Activated T-cell treated with anti-CD3 and anti-CD28 coated beads, Interleukin-2, amount 50 U/mL, for 72 hours (primary cell): ENCODE measurements at regions not wholly inside any gene's neighbourhood (a gene's known extent, or its start where the extent isn't known, plus 50 kb on each side); places are given as distances from the start of the nearest gene placed in this dataset.
A peak's percentile ranks its signal among the peaks of the same experiment; 100 is the strongest.

Experiments
- ATAC-seq, 2 donors: fragments of 150-1000 bp; cut with Tn5 transposase; replicated peaks in 1 of 2; 2 replicates each; pipeline ENCODE4 v1.10.0; 2021; ENCODE audit warnings: moderate library complexity in 2 of 2, mild to moderate bottlenecking in 1 of 2
- DNase-seq, 2 donors: peaks; one replicate each; pipeline ENCODE4 v3.0.0; 2021 to 2022; ENCODE audit warnings: mixed read lengths in 1 of 2
- H3K27ac Mint-ChIP-seq: one replicate; pipeline ENCODE4 v1.8.0; 2022; ENCODE audit warnings: mild to moderate bottlenecking, moderate library complexity, mixed read lengths
- H3K27me3 Mint-ChIP-seq: one replicate; pipeline ENCODE4 v1.8.0; 2022; ENCODE audit warnings: low read depth, mixed read lengths
- H3K36me3 Mint-ChIP-seq, 2 donors: one replicate each; pipeline ENCODE4 v1.8.0; 2022; ENCODE audit warnings: mixed read lengths in 2 of 2, mild to moderate bottlenecking in 1 of 2; ENCODE audit not compliant: insufficient read depth in 2 of 2
- H3K4me1 Mint-ChIP-seq: one replicate; pipeline ENCODE4 v1.8.0; 2022; ENCODE audit warnings: low read depth, mixed read lengths
- H3K4me3 Mint-ChIP-seq, 2 donors: one replicate each; pipeline ENCODE4 v1.8.0; 2022; ENCODE audit warnings: mild to moderate bottlenecking in 2 of 2, mixed read lengths in 2 of 2, moderate library complexity in 2 of 2
- H3K9me3 Mint-ChIP-seq, 2 donors: one replicate each; pipeline ENCODE4 v1.8.0; 2022; ENCODE audit warnings: mixed read lengths in 2 of 2

DNA sequence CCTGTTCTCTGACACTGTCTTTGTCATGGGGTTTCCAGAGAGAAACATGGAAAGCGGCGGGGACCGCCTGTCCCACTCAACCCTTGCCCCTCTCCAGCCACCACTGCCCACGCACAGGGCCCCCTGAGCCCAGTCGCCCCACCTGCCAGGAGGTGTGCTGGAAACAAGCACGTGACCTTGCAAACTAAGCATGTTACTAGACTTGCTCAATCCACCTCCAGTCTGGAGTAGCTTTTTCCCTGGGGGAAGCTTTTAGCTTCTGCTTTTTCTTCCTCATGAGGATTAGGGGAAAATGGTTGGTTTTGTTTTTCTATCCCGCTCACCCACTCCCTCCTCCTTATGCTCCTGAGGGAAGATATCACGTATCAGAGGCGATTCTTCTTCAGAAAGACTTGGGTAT lies 105.7 kb downstream of the PLEKHG1 start:
- Mint-ChIP-seq H3K27ac (no peak overlapping the region), H3K4me3 (no peak overlapping the region), H3K27me3 (peaks cover 5% of the 10 kb centered on the region), H3K4me1 (peaks cover 5% of the 10 kb centered on the region), H3K9me3 (no peaks in the 10 kb centered on the region), H3K36me3 (no peaks in the 10 kb centered on the region)
- ATAC-seq = no peak
- no peak for DNase-seq

- DNase-seq = no peak
- Mint-ChIP-seq H3K27me3 (peaks cover 7% of the 10 kb centered on the region), H3K4me3 (no peak overlapping the region), H3K9me3 (no peaks in the 10 kb centered on the region), H3K27ac (no peak overlapping the region), H3K4me1 (no peaks in the 10 kb centered on the region), H3K36me3 (no peaks in the 10 kb centered on the region)
- ATAC-seq = no peak
Measured at GRCh38 chr6:150710236-150710635, 110.6 kb downstream of the PLEKHG1 start.

DNA sequence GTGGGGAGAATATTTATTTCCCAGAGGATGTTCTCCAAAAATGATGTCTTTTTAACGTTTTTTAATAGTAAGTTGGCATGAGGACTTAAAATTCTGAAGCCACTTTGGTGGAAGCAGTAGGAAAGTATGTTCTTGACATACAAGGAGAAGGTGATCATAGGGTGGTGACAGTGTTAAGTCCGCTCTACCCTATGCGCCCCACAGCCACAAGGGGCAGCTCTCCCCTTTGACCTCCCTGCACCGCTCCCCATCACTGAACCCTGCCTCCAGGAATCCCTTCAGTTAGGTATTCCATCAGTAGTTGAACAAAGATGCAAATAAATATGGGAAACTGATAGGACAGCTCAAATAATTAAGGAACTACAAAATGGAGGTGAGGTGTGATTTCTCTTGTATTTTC lies 111.4 kb downstream of the PLEKHG1 start:
- peaks cover 7% of the 10 kb centered on the region for H3K27me3 Mint-ChIP-seq
- no peak overlapping the region for H3K4me3 Mint-ChIP-seq
- no peak overlapping the region for H3K27ac Mint-ChIP-seq
- H3K4me1 Mint-ChIP-seq = no peaks in the 10 kb centered on the region
- H3K36me3 Mint-ChIP-seq = no peaks in the 10 kb centered on the region
- DNase-seq (no peak), ATAC-seq (no peak)
- no peaks in the 10 kb centered on the region for H3K9me3 Mint-ChIP-seq

DNA sequence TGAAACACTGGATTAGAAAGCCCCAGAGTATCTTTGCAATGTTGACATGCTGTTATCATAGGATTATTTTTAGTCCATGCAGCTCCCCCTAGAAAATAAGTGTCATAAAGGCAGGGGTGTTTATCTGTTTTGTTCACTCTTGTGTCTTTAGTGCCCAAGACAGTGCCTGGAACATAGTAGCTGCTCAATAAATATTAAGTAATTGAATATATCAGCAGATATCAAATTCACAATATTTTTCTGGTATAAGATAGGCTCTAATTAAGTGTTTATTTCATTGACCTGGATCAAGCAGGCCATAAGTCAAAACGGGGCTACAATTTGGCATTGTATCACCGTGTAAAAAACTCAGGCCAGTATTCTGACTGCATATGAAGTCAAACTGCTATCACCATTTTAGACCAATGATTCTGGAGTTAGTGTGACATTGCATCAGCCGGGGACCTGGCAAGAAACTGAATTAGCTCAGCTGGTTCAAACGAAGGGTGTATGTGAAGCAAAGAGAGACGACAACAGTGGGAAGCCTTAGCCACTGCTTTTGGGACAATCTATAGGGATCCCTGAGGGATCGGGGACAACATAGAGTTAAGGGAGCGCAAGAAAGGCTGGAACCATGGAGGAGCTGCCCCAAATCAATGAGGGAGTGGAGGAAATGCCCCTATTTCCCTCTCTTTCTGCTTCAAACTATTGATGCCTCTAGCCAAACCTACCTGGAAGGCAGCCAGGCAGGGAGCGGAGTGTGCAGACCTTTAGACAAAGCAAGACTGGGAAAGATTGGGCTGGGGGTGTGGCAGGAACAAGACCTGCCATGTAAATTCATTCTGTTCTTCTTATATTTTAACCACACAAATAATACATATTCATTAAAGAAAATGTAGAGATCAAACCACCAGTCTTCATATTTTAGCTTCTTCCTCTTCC lies 112.2 kb downstream of the PLEKHG1 start:
- no peaks in the 10 kb centered on the region for H3K36me3 Mint-ChIP-seq
- no peak overlapping the region for H3K27ac Mint-ChIP-seq
- H3K4me1 Mint-ChIP-seq = no peaks in the 10 kb centered on the region

GRCh38 chr6:150712505-150713252 lies 113.0 kb downstream of the PLEKHG1 start:
- H3K36me3 Mint-ChIP-seq = no peaks in the 10 kb centered on the region
- peak overlapping the region; percentile 34 for H3K27ac Mint-ChIP-seq
- no peaks in the 10 kb centered on the region for H3K9me3 Mint-ChIP-seq
- peaks cover 7% of the 10 kb centered on the region for H3K27me3 Mint-ChIP-seq
- H3K4me1 Mint-ChIP-seq = no peaks in the 10 kb centered on the region
- no peak overlapping the region for H3K4me3 Mint-ChIP-seq
- ATAC-seq (no peak), DNase-seq (no peak)

More for the DNA sequence above, 112.2 kb downstream of the PLEKHG1 start:
- H3K27me3 Mint-ChIP-seq = peaks cover 7% of the 10 kb centered on the region
- DNase-seq = no peak
- no peak overlapping the region for H3K4me3 Mint-ChIP-seq
- no peaks in the 10 kb centered on the region for H3K9me3 Mint-ChIP-seq
- ATAC-seq = no peak

- ATAC-seq (no peak), DNase-seq (no peak)
- H3K4me3 Mint-ChIP-seq = no peak overlapping the region
- no peaks in the 10 kb centered on the region for H3K36me3 Mint-ChIP-seq
- peaks cover 7% of the 10 kb centered on the region for H3K27me3 Mint-ChIP-seq
- H3K27ac Mint-ChIP-seq = no peak overlapping the region
- H3K4me1 Mint-ChIP-seq = no peaks in the 10 kb centered on the region
- H3K9me3 Mint-ChIP-seq = no peaks in the 10 kb centered on the region
Measured at GRCh38 chr6:150713487-150713886, 113.8 kb downstream of the PLEKHG1 start.

DNA sequence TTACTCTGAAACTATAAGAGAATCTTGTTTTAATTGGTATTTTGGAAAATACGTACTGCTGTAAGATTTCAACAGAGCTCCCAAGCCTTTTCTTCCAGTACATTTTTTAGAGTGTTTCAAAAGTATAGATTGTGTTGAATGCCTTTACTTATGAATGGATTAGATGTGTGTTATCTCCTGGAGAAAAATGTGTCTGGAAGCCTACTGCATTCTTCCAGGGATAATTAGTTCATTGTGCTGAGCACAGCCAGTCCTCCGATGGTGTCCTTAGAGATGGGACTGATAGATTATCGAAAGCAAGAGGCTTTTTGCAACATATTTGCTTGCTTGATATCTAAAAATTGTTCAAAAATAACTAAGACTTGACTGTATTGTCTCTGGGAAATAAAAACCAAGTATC lies 114.2 kb downstream of the PLEKHG1 start:
- ATAC-seq (no peak), DNase-seq (no peak)
- no peaks in the 10 kb centered on the region for H3K9me3 Mint-ChIP-seq
- H3K27me3 Mint-ChIP-seq = peaks cover 8% of the 10 kb centered on the region
- no peak overlapping the region for H3K27ac Mint-ChIP-seq
- no peaks in the 10 kb centered on the region for H3K36me3 Mint-ChIP-seq
- peaks cover 3% of the 10 kb centered on the region for H3K4me1 Mint-ChIP-seq
- H3K4me3 Mint-ChIP-seq = no peak overlapping the region

GRCh38 chr6:150715133-150715532 lies 115.4 kb downstream of the PLEKHG1 start:
- no peaks in the 10 kb centered on the region for H3K36me3 Mint-ChIP-seq
- no peak overlapping the region for H3K4me3 Mint-ChIP-seq
- no peaks in the 10 kb centered on the region for H3K9me3 Mint-ChIP-seq
- DNase-seq (no peak), ATAC-seq (no peak)
- peaks cover 11% of the 10 kb centered on the region for H3K4me1 Mint-ChIP-seq
- peaks cover 16% of the 10 kb centered on the region for H3K27me3 Mint-ChIP-seq
- no peak overlapping the region for H3K27ac Mint-ChIP-seq

GRCh38 chr6:150717419-150717818 lies 117.7 kb downstream of the PLEKHG1 start:
- H3K4me1 Mint-ChIP-seq = peaks cover 22% of the 10 kb centered on the region
- ATAC-seq (no peak), DNase-seq (no peak)
- H3K27me3 Mint-ChIP-seq = peaks cover 26% of the 10 kb centered on the region
- no peak overlapping the region for H3K4me3 Mint-ChIP-seq
- no peaks in the 10 kb centered on the region for H3K9me3 Mint-ChIP-seq
- no peak overlapping the region for H3K27ac Mint-ChIP-seq
- H3K36me3 Mint-ChIP-seq = no peaks in the 10 kb centered on the region

- Mint-ChIP-seq H3K4me1 (peaks cover 27% of the 10 kb centered on the region), H3K27me3 (peaks cover 36% of the 10 kb centered on the region), H3K9me3 (no peaks in the 10 kb centered on the region), H3K4me3 (no peak overlapping the region), H3K36me3 (no peaks in the 10 kb centered on the region), H3K27ac (no peak overlapping the region)
- ATAC-seq (no peak), DNase-seq (no peak)
Measured at GRCh38 chr6:150719099-150719766, 119.5 kb downstream of the PLEKHG1 start.

- no peaks in the 10 kb centered on the region for H3K9me3 Mint-ChIP-seq
- peaks cover 36% of the 10 kb centered on the region for H3K27me3 Mint-ChIP-seq
- H3K4me3 Mint-ChIP-seq = no peak overlapping the region
- no peaks in the 10 kb centered on the region for H3K36me3 Mint-ChIP-seq
- H3K4me1 Mint-ChIP-seq = peaks cover 27% of the 10 kb centered on the region
- ATAC-seq (no peak), DNase-seq (no peak)
- no peak overlapping the region for H3K27ac Mint-ChIP-seq
Measured at GRCh38 chr6:150719831-150720230, 120.1 kb downstream of the PLEKHG1 start.

- peak; percentile 7 to 14 for DNase-seq
Measured at GRCh38 chr6:150720774-150721233, 121.1 kb downstream of the PLEKHG1 start.

More at GRCh38 chr6:150720774-150721233, 121.1 kb downstream of the PLEKHG1 start:
- no peaks in the 10 kb centered on the region for H3K36me3 Mint-ChIP-seq
- no peaks in the 10 kb centered on the region for H3K9me3 Mint-ChIP-seq
- H3K4me1 Mint-ChIP-seq = peaks cover 27% of the 10 kb centered on the region
- H3K27me3 Mint-ChIP-seq = peaks cover 42% of the 10 kb centered on the region
- peak; percentile 97 to 98 for ATAC-seq
- H3K27ac Mint-ChIP-seq = no peak overlapping the region
- peak overlapping the region; percentile 2 to 5 for H3K4me3 Mint-ChIP-seq
